ENCODE measurements at regions not wholly inside any gene's neighbourhood (a gene's known extent, or its start where the extent isn't known, plus 50 kb on each side); places are given as distances from the start of the nearest gene placed in this dataset.

- DNase-seq (ENCODE audit: low spot score): no peak
Observed at GRCh38 chr12:58487678-58488161, 432.6 kb downstream of the LRIG3 start.

GRCh38 chr12:58489394-58489793 is 430.9 kb downstream of the LRIG3 start:
- DNase-seq (ENCODE audit: low spot score): no peak

- DNase-seq (ENCODE audit: low spot score): no peak
Observed at GRCh38 chr12:58491306-58491705, 429.0 kb downstream of the LRIG3 start.

DNA sequence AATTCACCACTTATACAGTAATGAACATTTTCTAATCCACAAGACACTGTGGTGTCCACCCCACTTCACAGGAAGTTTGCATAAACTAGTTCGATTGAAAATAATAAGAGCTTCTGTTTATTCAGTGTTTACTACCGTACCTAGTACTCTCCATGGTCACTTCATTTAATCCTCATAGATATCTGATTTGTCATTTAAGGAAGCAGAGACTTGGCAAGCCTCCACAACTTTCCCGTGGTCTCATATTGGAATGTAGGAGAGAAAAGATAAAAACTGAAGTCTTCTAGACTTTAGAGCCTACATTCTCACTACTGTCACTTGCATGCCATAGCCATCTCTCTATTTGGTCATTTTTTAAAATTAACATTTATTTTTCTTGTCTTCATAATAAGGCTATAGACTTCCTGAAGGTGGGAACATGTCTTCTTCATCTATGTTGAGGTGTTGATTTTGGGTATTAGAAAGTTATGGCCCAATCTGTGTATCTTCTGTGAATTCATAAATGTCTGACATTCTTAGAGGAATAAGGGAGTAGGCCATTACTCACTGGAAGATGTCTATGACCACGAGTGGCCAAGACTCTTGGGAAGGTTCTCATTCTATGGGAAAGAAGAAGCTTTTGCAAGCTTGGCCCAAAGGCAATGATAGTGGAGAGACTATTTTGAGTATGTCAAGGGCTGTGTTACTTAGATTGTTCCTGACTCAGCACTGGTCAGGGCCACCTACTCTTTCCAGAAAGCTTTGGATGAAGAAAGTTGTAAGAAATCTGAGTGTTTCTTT is 423.7 kb downstream of the LRIG3 start:
- no peak for DNase-seq (ENCODE audit: low spot score)

GRCh38 chr12:58500399-58500798 is 419.9 kb downstream of the LRIG3 start:
- no peak for DNase-seq (ENCODE audit: low spot score)

DNA sequence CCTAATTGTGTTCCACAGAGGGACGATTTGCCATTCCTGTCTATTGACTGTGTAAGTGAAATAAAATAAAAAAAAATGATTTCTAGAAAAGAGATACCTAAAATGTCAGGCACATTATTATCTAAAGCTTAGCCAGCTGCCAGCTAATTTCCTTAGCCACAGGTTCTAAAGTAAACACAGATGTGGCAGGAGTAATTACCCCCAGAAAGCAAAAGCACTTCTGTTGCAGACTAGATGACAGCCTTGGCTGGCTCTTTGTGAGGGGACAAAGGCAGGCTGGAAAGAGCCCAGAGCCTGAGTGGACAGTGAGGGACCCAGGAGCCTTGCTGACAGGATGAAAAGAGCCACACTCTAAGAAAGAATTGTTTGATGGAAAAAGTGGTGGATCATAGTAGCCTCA is 418.1 kb downstream of the LRIG3 start:
- no peak for DNase-seq (ENCODE audit: low spot score)

- no peak for DNase-seq (ENCODE audit: low spot score)
Observed at GRCh38 chr12:58502841-58503240, 417.5 kb downstream of the LRIG3 start.

DNA sequence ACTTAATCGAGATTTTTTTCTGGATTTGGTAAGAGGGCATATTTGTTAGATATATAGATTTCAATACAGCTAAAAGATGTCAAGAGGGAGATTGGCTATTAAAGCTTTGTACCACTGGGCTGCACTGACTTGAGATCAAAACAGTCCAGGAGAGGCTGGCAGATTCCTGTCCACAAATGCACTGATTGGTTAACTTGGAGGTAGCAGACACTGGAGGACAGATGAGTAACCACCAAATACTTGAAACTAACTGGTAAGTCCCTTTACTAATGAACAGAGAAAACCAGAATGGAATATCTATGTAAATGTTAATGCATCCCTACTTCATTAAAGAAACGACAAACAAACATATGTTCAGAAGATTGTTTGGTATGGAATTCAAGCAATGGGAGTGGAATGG is 416.6 kb downstream of the LRIG3 start:
- DNase-seq (ENCODE audit: low spot score): no peak

DNA sequence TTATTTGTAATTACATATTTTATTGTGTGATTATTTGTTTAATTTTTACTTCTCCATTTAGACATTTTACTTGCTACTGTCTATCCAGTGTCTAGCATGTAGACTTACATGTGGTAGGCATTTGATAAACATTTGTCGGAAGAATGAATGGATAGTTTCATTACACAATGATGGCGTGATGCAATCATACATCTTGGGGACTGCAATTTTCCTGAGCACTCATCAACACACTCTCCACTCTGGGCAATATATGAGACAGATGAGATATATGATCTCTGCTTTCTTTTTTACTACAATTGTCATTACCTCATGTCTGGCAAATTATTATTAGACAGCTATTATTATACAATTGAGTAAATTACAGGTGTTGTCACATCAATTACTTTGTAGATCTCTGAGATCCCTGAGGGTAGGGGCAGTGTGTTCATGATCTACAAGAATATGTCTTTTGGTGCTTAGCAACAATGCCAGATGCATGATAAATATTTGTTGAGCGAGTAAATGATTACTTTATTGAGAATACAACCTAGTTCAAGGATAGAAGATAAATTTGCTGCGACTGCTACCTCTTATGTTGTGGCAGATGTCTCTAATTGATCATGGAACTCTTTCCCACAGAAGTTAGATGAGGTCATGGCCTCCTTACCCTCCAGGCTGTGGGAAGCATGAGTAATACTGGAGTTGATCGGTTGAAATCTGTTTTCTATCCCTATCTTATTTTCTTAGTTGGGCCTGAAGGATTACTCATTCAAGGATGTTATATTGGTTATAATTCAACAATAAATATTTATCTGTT is 416.0 kb downstream of the LRIG3 start:
- DNase-seq (ENCODE audit: low spot score): no peak

GRCh38 chr12:58509116-58509885 is 411.0 kb downstream of the LRIG3 start:
- DNase-seq (ENCODE audit: low spot score): no peak

GRCh38 chr12:58513301-58513834 is 406.9 kb downstream of the LRIG3 start:
- no peak for DNase-seq (ENCODE audit: low spot score)

DNA sequence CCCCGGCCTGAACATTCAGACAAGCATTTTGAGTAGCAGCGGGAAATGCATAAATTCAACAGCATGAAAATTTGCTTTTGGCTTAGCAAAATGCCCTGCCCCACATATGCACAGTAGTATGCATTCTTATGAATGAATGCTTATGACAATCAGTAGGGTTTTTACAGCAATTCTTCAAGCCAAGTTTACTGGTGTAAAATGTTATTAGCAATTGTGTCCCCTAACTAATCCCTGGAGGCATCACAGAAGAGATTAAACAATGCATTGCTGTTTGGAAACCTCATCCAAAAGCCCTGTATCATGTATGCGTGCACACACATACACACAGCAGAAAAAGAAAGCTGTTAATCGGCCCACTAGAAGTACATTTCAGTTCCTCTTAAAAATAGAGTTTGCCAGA is 406.5 kb downstream of the LRIG3 start:
- no peak for DNase-seq (ENCODE audit: low spot score)

DNA sequence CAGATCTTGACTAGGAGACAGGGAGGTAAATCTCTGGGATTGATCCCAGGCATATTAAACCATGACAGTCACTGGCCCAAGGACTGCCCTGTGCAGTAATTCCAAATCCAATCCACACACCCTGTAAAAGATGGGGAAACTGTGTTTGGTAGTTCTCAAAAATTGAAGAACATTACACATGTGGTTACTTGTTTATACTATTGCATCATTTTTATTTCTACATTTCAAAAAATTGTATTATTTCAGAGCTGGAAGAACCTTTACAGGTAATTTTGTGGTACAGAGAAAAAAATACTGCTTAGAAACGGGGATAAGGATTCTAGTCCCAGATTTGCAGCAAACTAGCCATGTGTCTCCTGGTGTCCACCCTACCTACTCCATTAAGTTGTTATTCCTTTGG is 400.5 kb downstream of the LRIG3 start:
- no peak for DNase-seq (ENCODE audit: low spot score)

DNA sequence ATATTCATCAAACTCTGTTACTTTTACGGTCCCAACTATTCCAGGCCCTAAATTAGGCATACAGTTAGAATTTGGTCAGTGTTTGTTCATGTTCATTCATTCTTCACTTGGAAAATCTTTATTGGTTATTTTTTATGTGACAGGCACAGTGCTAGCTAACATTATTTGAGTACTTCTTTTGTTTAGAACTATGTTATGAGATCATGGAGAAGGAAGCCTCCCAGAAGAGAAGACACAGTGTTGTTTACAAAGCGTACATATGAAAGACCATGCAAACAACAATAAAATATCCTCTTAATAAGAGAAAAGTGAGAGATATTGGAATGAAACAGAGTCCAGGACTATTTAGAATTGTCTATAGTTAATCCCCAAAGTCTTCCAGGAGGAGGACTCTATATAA is 399.2 kb downstream of the LRIG3 start:
- DNase-seq (ENCODE audit: low spot score): no peak

DNA sequence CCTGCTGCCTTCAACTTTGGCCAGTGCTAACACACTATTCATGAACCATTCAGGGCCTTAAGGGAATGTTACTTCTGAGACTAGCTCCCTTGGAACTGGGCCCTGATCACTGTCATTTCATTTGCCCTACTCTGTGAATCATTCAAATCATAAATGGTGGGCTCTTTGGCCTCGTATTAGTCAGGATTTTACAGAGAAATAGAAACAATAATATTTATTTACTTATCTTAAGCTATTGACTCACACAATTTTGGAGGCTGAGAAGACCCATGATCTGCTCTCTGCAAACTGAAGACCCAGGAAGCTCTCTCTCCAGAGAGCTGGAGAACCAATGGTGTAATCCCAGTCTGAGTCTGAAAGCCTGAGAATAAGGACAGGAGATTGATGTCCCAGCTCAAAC is 398.5 kb downstream of the LRIG3 start:
- no peak for DNase-seq (ENCODE audit: low spot score)

- DNase-seq (ENCODE audit: low spot score): no peak
Observed at GRCh38 chr12:58523360-58523759, 396.9 kb downstream of the LRIG3 start.

- DNase-seq (ENCODE audit: low spot score): no peak
Observed at GRCh38 chr12:58528271-58528670, 392.0 kb downstream of the LRIG3 start.

DNA sequence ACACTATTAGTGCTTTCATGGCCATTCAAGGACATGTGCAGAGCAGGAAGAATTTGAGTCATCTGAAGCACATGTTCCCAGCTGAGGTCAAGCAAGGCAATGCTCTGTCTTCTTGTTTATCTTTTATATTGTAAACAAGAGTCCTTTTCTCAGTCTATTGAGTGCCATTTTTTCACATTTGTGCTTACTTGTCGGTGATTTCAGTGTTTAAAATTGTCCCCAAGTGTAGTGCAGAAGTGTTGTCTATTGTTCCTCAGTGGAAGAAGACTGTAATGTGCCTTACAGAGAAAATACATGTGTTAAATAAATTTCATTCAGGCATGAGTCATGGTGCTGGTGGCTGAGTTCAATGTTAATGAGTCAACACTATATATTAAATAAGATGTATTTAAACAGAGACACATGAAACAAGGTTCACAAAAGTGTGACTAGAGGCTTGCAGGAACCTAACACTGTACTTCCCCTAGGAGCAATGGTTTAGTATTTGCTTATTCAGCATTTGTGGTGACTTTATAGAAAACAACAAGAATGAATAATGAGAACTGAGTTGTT is 391.1 kb downstream of the LRIG3 start:
- DNase-seq (ENCODE audit: low spot score): no peak

DNA sequence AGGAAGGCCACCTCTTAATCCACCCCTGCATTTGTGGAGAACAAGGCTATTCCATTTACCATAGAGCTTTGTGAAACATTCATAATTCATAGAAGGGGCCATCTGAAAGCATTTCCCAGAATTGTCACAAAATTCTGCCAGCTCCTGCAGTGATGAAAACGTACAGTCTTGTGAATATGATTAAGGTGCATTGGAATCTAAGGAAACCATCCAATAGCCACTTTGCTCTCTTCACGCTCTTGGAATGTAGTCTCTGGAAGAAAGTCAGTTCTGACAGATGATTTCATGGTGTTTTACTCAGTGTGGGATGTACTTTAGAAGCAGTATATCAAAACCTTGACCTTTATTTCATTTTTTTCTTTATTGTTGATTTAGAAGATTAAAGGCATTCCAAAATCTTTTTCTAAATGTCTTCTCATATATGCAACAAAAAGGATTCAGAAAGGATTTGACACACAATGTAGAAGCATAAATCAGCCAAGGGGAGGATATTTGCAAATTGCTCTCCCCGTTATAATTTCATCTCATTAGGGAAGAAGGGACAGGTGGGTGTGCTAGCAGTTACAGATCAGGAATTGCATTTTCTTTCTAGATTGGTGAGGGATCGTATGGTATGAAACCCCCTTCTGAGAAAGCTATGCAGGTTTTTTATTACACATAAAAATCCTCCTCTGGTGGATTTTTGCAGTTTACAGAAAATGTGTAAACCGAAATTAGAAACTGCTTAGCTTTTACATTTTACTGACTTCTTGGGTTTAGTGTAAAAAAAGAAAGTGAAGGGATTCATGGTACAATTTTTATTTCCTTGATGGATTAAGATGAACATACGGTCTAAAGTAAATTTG is 390.2 kb downstream of the LRIG3 start:
- no peak for DNase-seq (ENCODE audit: low spot score)

DNA sequence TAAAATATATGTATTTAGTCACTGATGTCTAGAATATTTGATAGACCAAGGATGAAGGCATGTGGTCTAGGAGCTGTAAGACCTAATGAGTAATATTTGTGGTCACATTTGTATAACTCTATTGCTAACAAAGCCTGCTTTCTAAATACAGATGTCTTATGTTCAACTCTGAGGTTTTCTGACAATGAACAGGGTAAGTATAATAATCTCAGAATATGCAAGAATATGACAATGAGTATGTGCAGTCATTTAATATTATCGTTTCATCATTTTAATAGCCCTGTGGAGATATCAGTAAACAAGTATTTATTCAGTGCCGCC is 389.6 kb downstream of the LRIG3 start:
- no peak for DNase-seq (ENCODE audit: low spot score)

All from putamen (tissue), 1 donor.